ENCODE measurements at regions not wholly inside any gene's neighbourhood (a gene's known extent, or its start where the extent isn't known, plus 50 kb on each side); places are given as distances from the start of the nearest gene placed in this dataset.

- H4K20me1 ChIP-seq (ENCODE audit: control insufficient read depth, extremely low read depth, insufficient read depth, low read length), result no peaks in the 10 kb centered on the region
- H3K4me2 ChIP-seq (ENCODE audit: control insufficient read depth, extremely low read depth, insufficient read depth, low read depth, low read length), result no peak overlapping the region
- H3K36me3 ChIP-seq (ENCODE audit: control insufficient read depth in 2 of 2, extremely low read depth in 1 of 2, insufficient read depth in 2 of 2, low read length in 2 of 2), result no peaks in the 10 kb centered on the region
- H3K9me3 ChIP-seq (ENCODE audit: control insufficient read depth, low read depth, low read length), result no peaks in the 10 kb centered on the region
- H3K4me1 ChIP-seq (ENCODE audit: control insufficient read depth, extremely low read depth, insufficient read depth, low read length), result no peaks in the 10 kb centered on the region
- DNase-seq (ENCODE audit: low read depth, low spot score), result no peak
- no peak for FAIRE-seq
- no peak overlapping the region for H3K4me3 ChIP-seq (ENCODE audit: control insufficient read depth in 2 of 3, extremely low read depth in 1 of 3, insufficient read depth in 2 of 3, low read depth in 1 of 3, low read length in 3 of 3)
- no peak overlapping the region for H3K9ac ChIP-seq (ENCODE audit: control insufficient read depth, extremely low read depth, insufficient read depth, low read length)
- no peak overlapping the region for H2AFZ ChIP-seq (ENCODE audit: control insufficient read depth, low read length)
- dilution Hi-C loops (cut with MboI; ENCODE audit: extremely low pct_ligation_motif_present, low sequenced_read_pairs), result no loop called here
- no peak overlapping the region for H3K27ac ChIP-seq (ENCODE audit: control insufficient read depth, insufficient read depth, low read length)
- TF ChIP-seq CTCF (optimal IDR thresholded peaks at IDR 0.05 in 1 of 3, IDR thresholded peaks at IDR 0.05 in 1 of 3, conservative IDR thresholded peaks at IDR 0.05 in 1 of 3; ENCODE audit: extremely low read depth in 1 of 3, insufficient read depth in 2 of 3, low read length in 3 of 3), result no peak
- TF ChIP-seq EZH2 (IDR thresholded peaks at IDR 0.05; ENCODE audit: low read length), result no peak
- no peaks in the 10 kb centered on the region for H3K9me1 ChIP-seq (ENCODE audit: control insufficient read depth, extremely low read depth, insufficient read depth, low read length)
- H3K27me3 ChIP-seq (ENCODE audit: control insufficient read depth, extremely low read depth, insufficient read depth, low read length), result no peaks in the 10 kb centered on the region
- H3K79me2 ChIP-seq (ENCODE audit: control insufficient read depth, insufficient read depth, low read length), result no peaks in the 10 kb centered on the region
These were observed 587.1 kb upstream of the KCND2 start for GRCh38 chr7:119685906-119686305.

GRCh38 chr7:119688831-119689230, 584.1 kb upstream of the KCND2 start:
- no peaks in the 10 kb centered on the region for H3K27me3 ChIP-seq (ENCODE audit: control insufficient read depth, extremely low read depth, insufficient read depth, low read length)
- no peaks in the 10 kb centered on the region for H3K9me3 ChIP-seq (ENCODE audit: control insufficient read depth, low read depth, low read length)
- no peaks in the 10 kb centered on the region for H3K9me1 ChIP-seq (ENCODE audit: control insufficient read depth, extremely low read depth, insufficient read depth, low read length)
- DNase-seq (ENCODE audit: low read depth, low spot score) (no peak), FAIRE-seq (no peak)
- H3K27ac ChIP-seq (ENCODE audit: control insufficient read depth, insufficient read depth, low read length), result no peak overlapping the region
- dilution Hi-C loops (cut with MboI; ENCODE audit: extremely low pct_ligation_motif_present, low sequenced_read_pairs), result no loop called here
- no peaks in the 10 kb centered on the region for H3K4me1 ChIP-seq (ENCODE audit: control insufficient read depth, extremely low read depth, insufficient read depth, low read length)
- no peak overlapping the region for H2AFZ ChIP-seq (ENCODE audit: control insufficient read depth, low read length)
- H4K20me1 ChIP-seq (ENCODE audit: control insufficient read depth, extremely low read depth, insufficient read depth, low read length), result no peaks in the 10 kb centered on the region
- TF ChIP-seq CTCF (optimal IDR thresholded peaks at IDR 0.05 in 1 of 3, IDR thresholded peaks at IDR 0.05 in 1 of 3, conservative IDR thresholded peaks at IDR 0.05 in 1 of 3; ENCODE audit: extremely low read depth in 1 of 3, insufficient read depth in 2 of 3, low read length in 3 of 3), result no peak
- TF ChIP-seq EZH2 (IDR thresholded peaks at IDR 0.05; ENCODE audit: low read length), result no peak
- no peak overlapping the region for H3K4me3 ChIP-seq (ENCODE audit: control insufficient read depth in 2 of 3, extremely low read depth in 1 of 3, insufficient read depth in 2 of 3, low read depth in 1 of 3, low read length in 3 of 3)
- no peaks in the 10 kb centered on the region for H3K79me2 ChIP-seq (ENCODE audit: control insufficient read depth, insufficient read depth, low read length)
- no peak overlapping the region for H3K9ac ChIP-seq (ENCODE audit: control insufficient read depth, extremely low read depth, insufficient read depth, low read length)
- H3K36me3 ChIP-seq (ENCODE audit: control insufficient read depth in 2 of 2, extremely low read depth in 1 of 2, insufficient read depth in 2 of 2, low read length in 2 of 2), result no peaks in the 10 kb centered on the region
- H3K4me2 ChIP-seq (ENCODE audit: control insufficient read depth, extremely low read depth, insufficient read depth, low read depth, low read length), result no peak overlapping the region

All from keratinocyte (primary cell).